Activated CD4-positive, alpha-beta T cell treated with anti-CD3 and anti-CD28 coated beads, Interleukin-2, amount 10 ng/mL, durations not matched to agents 24 days and 14 days (primary cell): ENCODE measurements at regions not wholly inside any gene's neighbourhood (a gene's known extent, or its start where the extent isn't known, plus 50 kb on each side); places are given as distances from the start of the nearest gene placed in this dataset.

Source experiments
- DNase-seq: peaks from one replicate; pipeline ENCODE4 v3.0.0; 2022
- H3K27ac Mint-ChIP-seq: one replicate; pipeline ENCODE4 v1.8.0; 2022; ENCODE audit warnings: mild to moderate bottlenecking, mixed read lengths
- H3K27me3 Mint-ChIP-seq: one replicate; pipeline ENCODE4 v1.8.0; 2022; ENCODE audit warnings: mixed read lengths
- H3K36me3 Mint-ChIP-seq: one replicate; pipeline ENCODE4 v1.8.0; 2022; ENCODE audit warnings: low read depth, mild to moderate bottlenecking, mixed read lengths
- H3K4me1 Mint-ChIP-seq: one replicate; pipeline ENCODE4 v1.8.0; 2021; ENCODE audit warnings: mixed read lengths
- H3K4me3 Mint-ChIP-seq: one replicate; pipeline ENCODE4 v1.8.0; 2022; ENCODE audit warnings: mild to moderate bottlenecking, moderate library complexity, mixed read lengths
- H3K9me3 Mint-ChIP-seq: one replicate; pipeline ENCODE4 v1.8.0; 2021; ENCODE audit warnings: mixed read lengths
- intact Hi-C: fragments of 100-400 bp; cut with micrococcal nuclease; formaldehyde crosslinking; loops from one replicate; pipeline ENCODE4 v1.15.1; 2023

DNA sequence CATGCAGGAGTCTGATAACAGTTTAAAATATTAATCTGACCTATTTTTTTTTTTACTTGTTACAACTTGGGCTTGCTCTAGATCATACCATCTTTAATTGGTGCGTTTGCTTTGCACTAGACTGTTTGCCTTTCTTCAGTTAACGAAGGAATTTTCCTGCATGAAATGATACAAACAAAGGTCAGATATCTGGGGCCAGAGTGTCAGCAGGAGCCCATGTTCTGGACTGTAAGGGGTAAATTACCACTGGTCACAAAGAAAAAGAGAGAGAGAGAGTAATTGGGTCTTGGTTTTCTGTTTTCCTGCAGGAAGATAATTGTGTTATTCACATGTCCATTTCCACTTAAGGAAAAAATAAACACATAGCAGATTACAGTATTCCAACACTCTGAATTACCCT, 399.4 kb upstream of the MARCKS start:
- intact Hi-C loops: no loop called here
- H3K27me3 Mint-ChIP-seq: no peaks in the 10 kb centered on the region
- H3K27ac Mint-ChIP-seq: no peak overlapping the region

DNA sequence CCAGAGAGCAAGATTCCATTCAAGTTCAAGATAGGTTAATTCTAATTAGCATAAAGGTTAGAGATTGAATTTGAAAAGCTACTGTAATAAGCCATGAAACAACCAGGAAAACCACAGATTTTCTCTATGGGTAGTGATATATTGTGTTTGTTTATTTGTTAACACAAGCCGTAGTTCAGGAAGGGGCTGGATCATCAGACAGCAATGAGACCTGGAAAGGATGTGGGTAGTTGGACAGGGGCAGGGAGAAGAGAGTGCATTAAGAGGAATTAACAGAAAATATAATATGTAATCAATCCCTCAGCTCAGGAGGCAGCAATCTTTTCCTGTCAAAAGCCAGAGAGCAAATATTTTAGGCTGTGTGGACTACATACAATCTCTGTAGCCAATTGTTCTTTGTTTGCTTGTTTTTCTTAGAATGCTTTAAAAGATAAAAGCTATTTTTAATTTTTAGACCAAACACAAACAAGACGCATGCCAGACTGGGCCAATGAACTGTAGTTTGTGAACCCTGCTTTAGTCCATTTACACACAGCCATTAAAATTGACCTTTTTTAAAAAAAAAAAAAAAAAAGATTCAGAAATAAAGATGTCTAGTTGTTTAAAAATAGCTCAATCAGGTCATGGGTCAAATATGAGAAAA, 398.7 kb upstream of the MARCKS start:
- H3K9me3 Mint-ChIP-seq: no peaks in the 10 kb centered on the region
- DNase-seq: no peak
- no peak overlapping the region for H3K4me3 Mint-ChIP-seq
- H3K27ac Mint-ChIP-seq: no peak overlapping the region
- no peaks in the 10 kb centered on the region for H3K36me3 Mint-ChIP-seq
- no peaks in the 10 kb centered on the region for H3K4me1 Mint-ChIP-seq
- no peaks in the 10 kb centered on the region for H3K27me3 Mint-ChIP-seq
- intact Hi-C loops: no loop called here

More for the DNA sequence above, 399.4 kb upstream of the MARCKS start:
- Mint-ChIP-seq H3K36me3 (no peaks in the 10 kb centered on the region), H3K4me1 (no peaks in the 10 kb centered on the region), H3K9me3 (no peaks in the 10 kb centered on the region), H3K4me3 (no peak overlapping the region)
- DNase-seq: no peak

DNA sequence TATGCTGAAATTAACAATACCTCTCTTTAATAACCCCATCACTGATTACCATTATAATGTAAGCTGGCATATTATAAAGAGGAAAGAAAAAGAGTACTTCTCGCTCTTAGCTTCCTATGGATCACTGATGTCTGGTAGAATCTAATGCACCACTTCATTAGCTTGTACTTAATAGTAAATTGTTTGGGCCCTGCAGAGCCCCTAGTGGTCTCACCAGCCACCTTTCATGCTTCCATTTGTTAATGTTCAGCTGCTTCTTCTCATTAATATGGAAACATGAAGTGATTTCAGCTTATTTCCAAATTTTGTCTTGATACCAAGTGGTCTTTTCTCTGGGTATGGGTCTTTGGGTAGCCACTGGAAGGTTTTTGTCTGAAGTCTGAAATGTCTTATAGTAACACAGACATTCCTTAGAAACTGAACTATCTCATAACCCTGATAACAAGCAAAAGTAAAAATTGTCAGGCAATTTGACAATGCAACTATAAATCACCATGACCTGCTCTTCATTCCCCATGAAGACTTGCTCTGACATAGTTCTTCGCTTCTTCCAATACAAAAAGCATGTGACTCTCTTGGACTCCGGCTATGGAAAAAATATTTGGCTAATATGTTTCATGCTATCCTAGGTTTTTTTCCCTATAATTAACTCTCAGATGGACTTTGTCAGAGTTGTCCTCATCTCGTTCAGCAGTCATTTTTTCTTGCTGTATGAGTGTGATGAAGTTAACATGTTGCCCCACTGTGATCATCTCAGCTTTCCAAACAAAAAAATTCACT, 395.8 kb upstream of the MARCKS start:
- H3K4me3 Mint-ChIP-seq: no peak overlapping the region
- no peaks in the 10 kb centered on the region for H3K4me1 Mint-ChIP-seq
- no peaks in the 10 kb centered on the region for H3K9me3 Mint-ChIP-seq
- intact Hi-C loops: no loop called here
- no peak for DNase-seq
- no peak overlapping the region for H3K27ac Mint-ChIP-seq
- H3K36me3 Mint-ChIP-seq: no peaks in the 10 kb centered on the region
- H3K27me3 Mint-ChIP-seq: no peaks in the 10 kb centered on the region

DNA sequence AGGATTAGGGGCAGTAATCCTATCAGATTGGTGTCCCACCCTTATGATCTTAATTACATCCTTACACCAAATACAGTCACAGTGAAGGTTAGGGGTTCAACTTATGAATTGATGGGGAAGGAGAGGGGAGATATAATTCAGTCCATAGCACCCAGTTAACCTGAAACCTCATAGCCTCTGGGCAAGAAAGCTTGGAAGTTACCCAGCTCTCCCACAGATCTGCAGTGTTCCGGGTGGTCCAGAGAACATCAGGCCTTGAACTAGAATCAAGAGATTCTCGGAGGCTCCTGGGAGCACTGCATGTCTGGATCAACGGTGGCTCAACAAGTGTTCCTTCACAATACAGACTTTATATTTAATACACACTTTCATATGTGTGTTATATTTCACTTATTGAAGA, 392.6 kb upstream of the MARCKS start:
- H3K36me3 Mint-ChIP-seq: no peaks in the 10 kb centered on the region
- no peak for DNase-seq
- intact Hi-C loops: no loop called here
- H3K4me3 Mint-ChIP-seq: no peak overlapping the region
- no peaks in the 10 kb centered on the region for H3K4me1 Mint-ChIP-seq
- no peaks in the 10 kb centered on the region for H3K9me3 Mint-ChIP-seq
- H3K27ac Mint-ChIP-seq: no peak overlapping the region
- H3K27me3 Mint-ChIP-seq: no peaks in the 10 kb centered on the region

DNA sequence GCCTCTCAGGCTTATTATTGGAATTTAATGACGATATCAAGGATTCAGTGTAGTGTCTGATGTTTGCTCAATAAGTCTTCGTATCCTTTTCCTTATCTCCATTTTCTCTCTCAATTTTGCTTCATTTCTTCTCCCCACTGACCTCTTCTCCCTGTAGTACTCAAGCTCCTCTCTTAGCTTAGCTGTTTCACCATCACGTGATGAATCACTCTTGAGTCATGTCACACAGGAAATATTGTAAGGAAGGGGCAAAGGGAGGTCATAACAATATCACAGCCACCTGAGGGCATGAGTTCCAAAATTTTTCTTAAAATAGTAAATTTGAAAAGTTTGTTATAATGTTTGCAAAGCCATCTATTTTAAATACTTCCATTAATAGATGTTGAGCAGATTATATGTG, 392.2 kb upstream of the MARCKS start:
- no peaks in the 10 kb centered on the region for H3K9me3 Mint-ChIP-seq
- DNase-seq: no peak
- H3K4me1 Mint-ChIP-seq: no peaks in the 10 kb centered on the region
- H3K27ac Mint-ChIP-seq: no peak overlapping the region
- H3K27me3 Mint-ChIP-seq: no peaks in the 10 kb centered on the region
- H3K4me3 Mint-ChIP-seq: no peak overlapping the region
- intact Hi-C loops: no loop called here
- H3K36me3 Mint-ChIP-seq: no peaks in the 10 kb centered on the region

DNA sequence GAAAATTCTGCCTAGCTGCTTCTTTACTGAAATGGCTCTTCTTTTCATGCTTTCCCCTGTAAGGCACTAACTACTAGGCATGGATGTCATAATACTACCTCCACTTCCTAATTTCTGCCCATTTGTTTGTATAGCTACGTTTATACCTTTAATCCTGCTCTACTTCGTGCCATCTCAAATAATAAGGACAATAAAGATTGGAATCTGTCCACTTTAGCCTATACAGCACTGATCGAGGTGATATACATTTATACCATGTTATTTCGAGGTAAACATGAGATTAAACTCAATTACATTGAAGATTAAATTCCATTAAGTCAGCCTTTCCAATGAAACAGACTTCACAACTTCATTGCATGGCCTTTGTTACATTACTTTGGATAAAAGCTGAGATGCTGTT, 390.6 kb upstream of the MARCKS start:
- no peak overlapping the region for H3K27ac Mint-ChIP-seq
- H3K9me3 Mint-ChIP-seq: no peaks in the 10 kb centered on the region
- no peak for DNase-seq
- intact Hi-C loops: no loop called here
- no peaks in the 10 kb centered on the region for H3K36me3 Mint-ChIP-seq
- H3K4me1 Mint-ChIP-seq: no peaks in the 10 kb centered on the region
- H3K4me3 Mint-ChIP-seq: no peak overlapping the region
- no peaks in the 10 kb centered on the region for H3K27me3 Mint-ChIP-seq

DNA sequence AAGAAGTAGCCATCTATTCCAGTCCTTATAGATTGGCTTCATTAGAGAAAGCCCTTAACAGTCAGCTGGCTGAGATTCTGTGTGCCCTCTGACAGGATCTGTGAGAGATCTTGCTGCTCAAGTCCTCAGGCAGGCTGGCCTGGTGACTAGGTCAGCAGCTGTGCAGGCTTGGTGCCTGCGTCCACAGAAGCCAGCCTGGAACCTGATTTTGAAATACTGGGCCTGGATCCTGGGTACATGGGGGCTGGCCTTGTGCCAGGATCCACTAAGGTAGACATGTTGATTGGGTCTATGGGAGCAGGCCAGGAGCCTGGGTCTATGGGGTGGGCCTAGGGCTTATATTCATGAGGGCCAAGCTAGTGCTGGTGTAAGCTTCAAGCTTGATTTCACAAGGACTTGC, 381.8 kb upstream of the MARCKS start:
- Mint-ChIP-seq H3K36me3 (no peaks in the 10 kb centered on the region), H3K9me3 (no peaks in the 10 kb centered on the region), H3K27me3 (no peaks in the 10 kb centered on the region), H3K27ac (no peak overlapping the region), H3K4me3 (no peak overlapping the region), H3K4me1 (no peaks in the 10 kb centered on the region)
- intact Hi-C loops: no loop called here
- DNase-seq: no peak

DNA sequence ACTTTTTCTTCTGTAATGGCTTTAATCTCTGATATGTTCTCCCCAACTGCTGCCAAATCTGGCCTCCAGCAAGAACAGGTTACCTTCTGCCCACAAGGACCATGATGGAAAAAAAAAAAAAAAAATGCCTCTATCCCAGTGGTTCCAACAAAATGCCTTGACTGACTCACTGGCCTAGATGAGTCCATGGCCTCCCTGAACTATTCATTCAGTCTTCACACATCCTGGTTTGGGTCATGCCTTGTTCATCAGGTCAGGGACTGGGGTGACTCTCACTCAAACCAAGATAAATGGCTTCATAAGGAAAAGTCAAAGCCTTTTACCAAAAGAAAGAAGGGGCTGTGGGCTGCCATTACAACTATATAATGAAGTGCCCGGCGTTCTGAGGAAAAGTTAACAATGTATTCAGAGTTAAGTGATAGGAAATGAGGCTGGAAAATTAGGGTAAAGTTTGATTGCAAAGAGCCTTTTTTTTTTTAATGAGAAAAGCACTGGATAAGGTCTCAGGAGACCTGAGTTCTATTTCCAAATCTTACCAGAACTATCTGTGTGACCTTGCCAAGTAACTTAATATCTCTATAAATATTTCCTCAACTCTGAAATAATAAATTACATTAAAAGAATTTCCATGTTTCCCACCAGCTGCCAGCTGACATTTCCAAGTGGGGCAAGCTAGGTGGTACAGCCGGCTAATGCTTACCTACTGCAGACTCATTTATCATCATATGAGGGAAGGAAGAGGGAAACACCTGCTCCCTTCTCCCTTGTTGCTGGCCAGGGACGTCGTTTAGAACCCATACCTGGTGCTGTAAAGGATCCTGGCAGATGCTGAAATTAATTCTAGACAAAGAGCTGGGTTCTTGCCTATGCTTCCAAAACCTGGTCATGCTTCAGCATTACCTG, 380.0 kb upstream of the MARCKS start:
- H3K27ac Mint-ChIP-seq: no peak overlapping the region
- no peaks in the 10 kb centered on the region for H3K36me3 Mint-ChIP-seq
- no peak overlapping the region for H3K4me3 Mint-ChIP-seq
- no peaks in the 10 kb centered on the region for H3K9me3 Mint-ChIP-seq
- H3K27me3 Mint-ChIP-seq: no peaks in the 10 kb centered on the region
- DNase-seq: no peak
- intact Hi-C loops: no loop called here
- no peaks in the 10 kb centered on the region for H3K4me1 Mint-ChIP-seq

DNA sequence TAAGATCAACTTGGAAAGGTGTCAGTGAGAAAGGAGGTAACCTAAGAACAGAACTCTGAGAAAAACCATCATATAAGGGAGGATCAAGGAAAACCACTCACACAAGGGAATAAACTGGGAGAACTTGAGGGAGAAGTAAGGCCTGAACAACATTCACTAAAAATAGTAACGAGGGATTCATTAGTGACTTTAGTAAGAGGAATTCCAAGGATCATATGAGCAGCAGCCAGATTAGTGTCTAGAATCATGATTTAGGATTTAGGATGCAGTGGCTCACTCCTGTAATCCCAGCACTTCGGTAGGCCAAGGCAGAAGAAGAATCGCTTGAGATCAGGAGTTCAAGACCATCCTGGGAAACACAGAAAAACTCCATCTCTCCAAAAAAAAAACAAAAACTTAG, 376.5 kb upstream of the MARCKS start:
- H3K4me3 Mint-ChIP-seq: no peak overlapping the region
- DNase-seq: no peak
- no peak overlapping the region for H3K27ac Mint-ChIP-seq
- H3K36me3 Mint-ChIP-seq: no peaks in the 10 kb centered on the region
- H3K27me3 Mint-ChIP-seq: no peaks in the 10 kb centered on the region
- no peaks in the 10 kb centered on the region for H3K4me1 Mint-ChIP-seq
- intact Hi-C loops: no loop called here
- H3K9me3 Mint-ChIP-seq: no peaks in the 10 kb centered on the region

DNA sequence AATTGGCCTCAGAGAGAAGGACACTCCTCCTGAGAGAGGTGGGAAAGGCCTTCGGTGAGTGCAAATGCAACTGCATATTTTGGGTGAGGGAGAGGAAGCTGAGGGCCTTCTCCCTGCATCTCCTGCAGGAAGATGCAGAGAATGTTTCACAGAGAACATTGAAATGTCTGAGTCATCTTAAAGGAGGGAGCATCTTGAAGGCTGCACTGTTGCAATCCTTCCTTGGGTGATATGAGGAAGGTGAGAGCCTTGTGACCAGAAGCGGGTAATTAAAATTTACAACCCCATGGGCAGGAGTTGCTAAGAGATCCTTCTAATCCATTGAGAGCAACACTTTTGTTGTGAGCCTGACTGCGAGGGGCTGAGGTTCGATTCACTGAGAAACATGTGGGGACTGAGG, 375.7 kb upstream of the MARCKS start:
- Mint-ChIP-seq H3K4me1 (no peaks in the 10 kb centered on the region), H3K36me3 (no peaks in the 10 kb centered on the region), H3K27me3 (no peaks in the 10 kb centered on the region), H3K27ac (no peak overlapping the region), H3K4me3 (no peak overlapping the region), H3K9me3 (no peaks in the 10 kb centered on the region)
- DNase-seq: no peak
- intact Hi-C loops: no loop called here

DNA sequence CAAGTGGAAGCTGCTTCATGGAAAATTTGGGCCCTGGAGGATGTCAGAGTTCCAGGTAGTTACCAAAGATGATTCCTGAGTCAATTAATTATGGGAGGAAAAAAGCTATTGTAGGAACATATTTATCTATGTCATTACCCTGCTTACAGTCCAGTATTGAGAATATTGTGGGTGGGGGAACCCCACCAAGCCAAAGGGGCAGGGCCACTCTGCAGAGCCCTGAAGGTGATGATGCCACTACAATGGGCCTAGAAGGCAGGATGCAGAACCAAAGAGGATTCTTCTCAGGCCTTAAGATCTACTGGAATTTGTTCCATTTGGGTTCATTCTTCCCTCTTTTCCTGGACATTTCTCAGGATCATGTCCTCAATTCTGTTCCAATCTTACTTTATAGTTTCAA, 375.2 kb upstream of the MARCKS start:
- H3K36me3 Mint-ChIP-seq: no peaks in the 10 kb centered on the region

DNA sequence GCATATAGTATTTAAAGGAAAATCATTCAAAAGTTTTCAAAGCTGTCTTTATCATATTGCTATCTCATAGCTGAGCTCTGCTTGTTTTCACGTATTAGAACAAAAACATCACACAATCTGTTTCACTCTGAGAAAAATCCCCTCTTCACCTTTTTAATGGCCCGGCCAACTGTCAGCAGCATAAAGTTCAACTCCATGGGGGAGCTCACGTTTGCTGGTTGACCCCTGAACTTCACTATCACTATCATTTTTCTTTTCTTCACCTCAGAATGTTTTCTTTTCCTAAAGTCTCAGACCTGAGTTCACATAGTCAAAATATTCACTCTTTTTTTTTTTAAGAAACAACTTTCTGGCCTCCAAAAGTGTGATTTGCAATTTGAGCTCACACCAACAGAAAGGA, 374.4 kb upstream of the MARCKS start:
- Mint-ChIP-seq H3K27me3 (no peaks in the 10 kb centered on the region), H3K36me3 (no peaks in the 10 kb centered on the region), H3K27ac (no peak overlapping the region), H3K4me1 (no peaks in the 10 kb centered on the region), H3K9me3 (no peaks in the 10 kb centered on the region), H3K4me3 (no peak overlapping the region)
- DNase-seq: no peak
- intact Hi-C loops: no loop called here

More for the DNA sequence above, 375.2 kb upstream of the MARCKS start:
- Mint-ChIP-seq H3K9me3 (no peaks in the 10 kb centered on the region), H3K4me1 (no peaks in the 10 kb centered on the region), H3K27me3 (no peaks in the 10 kb centered on the region), H3K4me3 (no peak overlapping the region), H3K27ac (no peak overlapping the region)
- intact Hi-C loops: no loop called here
- no peak for DNase-seq

DNA sequence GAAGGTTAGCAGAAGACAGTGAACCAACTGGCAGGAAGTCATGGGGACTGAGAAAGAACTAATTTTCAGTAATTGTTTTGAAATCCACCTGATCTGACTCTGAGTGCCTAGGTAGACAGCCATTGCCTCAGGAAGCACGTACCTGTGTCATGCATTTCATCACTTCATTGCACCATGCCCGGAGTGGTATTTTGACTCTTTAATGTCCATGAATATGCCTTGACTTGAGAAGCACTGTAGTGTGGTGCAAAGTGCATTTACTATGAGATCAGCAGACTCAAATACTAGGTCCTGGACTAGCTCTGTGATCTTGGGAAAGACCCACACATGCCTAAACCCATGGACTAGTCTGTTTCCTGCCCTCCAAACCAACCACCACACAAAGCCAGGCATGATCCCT, 370.9 kb upstream of the MARCKS start:
- Mint-ChIP-seq H3K36me3 (no peaks in the 10 kb centered on the region), H3K27ac (no peak overlapping the region), H3K27me3 (no peaks in the 10 kb centered on the region), H3K4me1 (no peaks in the 10 kb centered on the region), H3K9me3 (no peaks in the 10 kb centered on the region), H3K4me3 (no peak overlapping the region)
- intact Hi-C loops: no loop called here
- DNase-seq: no peak

DNA sequence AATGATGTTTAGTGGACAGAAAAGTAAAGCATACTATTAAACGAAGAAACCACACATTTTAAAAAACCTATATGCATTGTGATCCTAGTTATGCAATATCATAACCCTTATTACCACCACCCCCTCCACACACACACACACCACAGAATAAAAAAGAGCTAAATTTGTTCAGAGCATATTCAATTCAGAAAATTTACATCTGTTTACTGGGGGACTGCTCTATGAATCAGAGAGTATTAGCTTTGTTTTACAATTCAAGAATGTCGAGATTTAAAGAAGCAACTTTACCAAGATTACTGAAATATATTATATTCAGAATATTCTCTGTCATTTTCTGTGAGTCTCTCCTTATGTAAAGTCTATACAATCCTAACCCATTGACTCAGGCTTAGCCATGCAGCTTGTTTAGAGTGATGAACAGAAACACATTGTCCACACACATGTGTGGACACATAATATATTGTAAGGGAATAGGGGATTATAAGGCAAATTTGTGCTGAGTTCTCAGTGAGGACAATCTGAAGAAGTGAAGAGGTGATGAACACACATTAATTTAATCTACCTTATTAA, 369.6 kb upstream of the MARCKS start:
- intact Hi-C loops: no loop called here
- H3K27me3 Mint-ChIP-seq: no peaks in the 10 kb centered on the region
- no peak overlapping the region for H3K4me3 Mint-ChIP-seq
- H3K36me3 Mint-ChIP-seq: no peaks in the 10 kb centered on the region
- H3K27ac Mint-ChIP-seq: no peak overlapping the region
- no peaks in the 10 kb centered on the region for H3K9me3 Mint-ChIP-seq
- H3K4me1 Mint-ChIP-seq: no peaks in the 10 kb centered on the region
- no peak for DNase-seq
